T-helper 2 cell (primary cell): ENCODE measurements at regions not wholly inside any gene's neighbourhood (a gene's known extent, or its start where the extent isn't known, plus 50 kb on each side); places are given as distances from the start of the nearest gene placed in this dataset.

Experiments
- DNase-seq, 5 experiments: peaks; one replicate each; pipeline versions ENCODE4 v3.0.0 to v3.0.0-alpha.2; 2012 to 2022

DNA sequence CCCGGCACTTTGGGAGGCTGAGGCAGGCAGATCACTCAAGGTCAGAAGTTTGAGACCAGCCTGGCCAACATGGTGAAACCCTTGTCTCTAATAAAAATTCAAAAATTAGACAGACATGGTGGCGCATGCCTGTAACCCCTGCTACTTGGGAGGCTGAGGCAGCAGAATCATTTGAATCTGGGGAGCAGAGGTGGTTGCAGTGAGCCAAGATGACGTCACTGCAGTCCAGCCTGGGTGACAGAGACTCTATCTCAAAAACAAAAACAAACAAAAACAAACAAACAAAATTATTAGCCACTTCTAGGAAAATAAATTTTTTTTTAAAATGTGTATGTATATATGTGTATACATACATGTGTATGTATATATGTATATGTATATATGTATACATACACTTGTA is 320.3 kb upstream of the ADGRL4 start:
- no peak for DNase-seq

DNA sequence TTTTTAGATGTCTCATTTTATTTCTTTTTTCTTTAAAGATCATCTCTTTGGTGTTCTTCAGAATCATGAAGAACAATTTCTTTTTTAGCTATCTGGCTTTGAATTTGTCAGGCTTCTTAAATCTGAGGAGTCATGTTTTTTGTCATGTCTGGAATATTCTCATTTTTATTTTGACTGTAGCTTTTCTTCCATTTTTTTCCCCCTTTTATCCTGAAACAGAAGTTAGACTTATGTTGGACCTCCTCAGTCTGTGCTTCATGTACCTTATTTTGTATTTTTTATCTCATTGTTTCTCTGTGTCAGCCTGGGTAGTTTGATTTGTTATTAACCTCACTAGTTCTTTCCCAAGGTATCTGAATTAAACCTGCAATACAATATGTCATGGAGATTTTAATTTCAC is 319.2 kb upstream of the ADGRL4 start:
- DNase-seq = no peak

DNA sequence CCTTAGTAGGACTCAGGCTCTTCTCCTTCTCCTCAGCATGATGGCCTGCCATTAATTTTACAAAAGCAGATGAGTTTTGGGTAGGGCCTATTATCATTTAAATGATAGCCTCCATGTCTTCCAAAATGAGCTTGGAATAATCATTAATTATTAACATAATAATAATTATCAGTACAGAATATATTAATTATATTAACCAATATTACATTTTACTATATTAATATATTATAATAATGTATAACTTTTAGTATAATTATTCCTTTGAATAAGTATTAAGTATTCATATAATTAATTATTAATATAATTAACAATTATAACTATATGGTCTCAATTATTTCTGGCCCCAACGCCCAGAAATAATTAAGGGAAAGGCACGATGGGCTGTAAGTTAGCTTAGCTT is 318.6 kb upstream of the ADGRL4 start:
- DNase-seq = no peak

DNA sequence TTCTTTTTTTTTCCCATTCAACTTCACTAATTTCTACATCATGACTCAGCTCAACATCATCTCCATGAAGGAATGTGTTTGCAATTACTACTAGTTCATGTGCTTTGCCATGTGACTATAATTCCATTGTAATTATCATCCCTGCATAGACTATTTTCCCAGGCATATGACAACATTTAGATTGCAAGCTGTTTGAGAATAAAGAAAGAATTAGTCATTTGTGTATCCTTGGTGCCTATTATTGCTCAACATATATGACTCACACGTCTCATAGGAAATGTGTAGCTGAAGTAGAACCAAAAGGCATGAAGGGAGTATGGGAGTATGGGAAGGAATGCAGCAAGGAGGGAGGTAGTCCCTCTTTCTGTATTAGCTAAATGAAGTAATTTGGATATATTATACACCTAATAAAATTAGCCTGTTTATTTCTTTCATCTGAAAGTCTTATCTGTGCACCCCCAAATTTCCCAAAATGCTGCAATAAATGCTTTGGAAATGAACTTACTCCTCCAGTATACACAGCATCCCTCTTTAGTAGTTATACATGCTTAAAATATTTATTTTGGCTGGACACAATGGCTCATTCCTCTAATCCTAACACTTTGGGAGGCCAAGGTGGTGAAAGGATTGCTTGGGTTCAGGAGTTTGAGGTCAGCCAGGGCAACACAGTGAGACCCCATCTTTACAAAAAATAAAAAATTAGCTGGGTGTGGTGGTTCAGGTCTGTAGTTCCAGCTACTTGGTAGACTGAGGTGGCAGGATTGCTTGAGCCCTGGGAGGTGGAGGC is 316.9 kb upstream of the ADGRL4 start:
- DNase-seq = no peak

DNA sequence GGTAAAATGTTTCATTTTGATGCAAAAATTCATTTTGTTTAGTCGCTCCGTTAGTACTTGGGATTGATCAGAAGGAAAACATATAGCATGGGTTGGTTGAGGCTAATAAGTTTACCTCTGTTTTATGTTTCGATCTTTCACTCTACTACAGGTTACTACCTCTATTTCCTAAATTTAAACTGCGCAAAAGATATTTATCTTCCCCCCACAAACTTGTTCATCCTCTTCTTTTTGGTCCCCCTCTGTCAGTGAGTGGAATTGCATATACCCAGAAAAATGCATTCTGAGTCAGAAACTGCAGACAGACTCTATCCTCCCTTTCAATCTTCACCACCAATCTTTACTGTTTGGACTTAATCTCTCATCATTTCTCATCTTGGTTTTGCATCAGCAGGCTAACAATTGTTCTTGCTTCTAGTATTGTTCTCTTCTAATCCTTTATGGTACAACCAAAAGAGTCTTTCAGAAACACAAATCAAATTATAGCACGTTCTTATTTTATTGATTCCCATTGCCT is 316.0 kb upstream of the ADGRL4 start:
- no peak for DNase-seq

DNA sequence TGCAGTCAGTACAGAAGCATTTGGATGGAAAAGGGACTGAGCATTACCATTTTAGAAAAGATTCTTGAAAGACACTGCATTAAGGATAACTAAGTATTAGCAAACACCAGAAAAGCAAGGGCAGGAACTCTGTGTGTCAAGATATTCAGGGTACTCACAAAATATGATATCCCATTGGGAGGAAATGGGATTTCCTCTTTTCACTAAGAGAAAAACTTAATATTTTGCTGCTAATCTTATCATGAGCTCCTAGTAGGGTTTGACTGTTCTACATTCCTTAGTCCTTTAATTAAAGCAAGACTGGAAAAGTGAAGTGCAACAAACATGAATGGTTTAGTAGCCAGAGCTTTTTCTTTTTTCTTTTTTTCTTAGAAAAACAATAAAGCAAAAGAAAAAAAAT is 305.9 kb upstream of the ADGRL4 start:
- DNase-seq = no peak

DNA sequence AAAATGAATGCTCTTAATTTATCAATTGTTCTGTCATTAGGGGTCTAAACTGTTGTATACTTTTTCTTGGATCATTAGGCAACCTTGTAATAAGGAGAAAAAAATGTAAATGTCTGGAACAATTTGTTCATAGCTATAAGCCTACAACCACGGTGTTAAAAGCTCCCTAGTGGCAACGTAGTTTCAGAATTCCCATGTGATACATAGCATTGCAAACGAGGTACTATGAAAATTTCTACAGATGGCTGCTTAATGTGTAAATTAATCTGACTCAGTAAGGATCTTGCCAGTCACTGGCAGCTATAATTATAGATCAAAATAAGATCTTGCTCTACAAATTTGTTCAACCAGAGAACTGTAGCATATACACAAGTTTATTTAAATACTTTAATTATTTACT is 304.1 kb upstream of the ADGRL4 start:
- no peak for DNase-seq

DNA sequence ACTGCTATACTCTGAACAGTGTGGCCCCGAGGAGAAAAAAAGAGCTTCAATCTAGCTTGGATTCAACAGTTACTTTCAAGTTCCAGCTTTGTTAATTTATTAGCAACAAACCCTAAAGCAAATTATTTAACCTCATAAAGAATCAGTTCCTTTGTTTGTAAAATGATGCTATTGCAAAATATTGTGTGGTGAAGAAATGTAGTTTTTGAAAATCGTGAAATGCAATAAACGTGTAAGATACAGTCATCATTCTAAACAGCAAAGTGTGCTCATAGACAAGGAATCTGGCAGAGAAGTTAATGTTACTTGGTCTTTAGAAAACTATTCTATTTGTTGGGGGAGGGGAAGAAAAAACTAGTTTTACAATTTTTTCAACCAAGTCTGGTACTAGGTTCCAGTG is 297.6 kb upstream of the ADGRL4 start:
- DNase-seq = no peak

DNA sequence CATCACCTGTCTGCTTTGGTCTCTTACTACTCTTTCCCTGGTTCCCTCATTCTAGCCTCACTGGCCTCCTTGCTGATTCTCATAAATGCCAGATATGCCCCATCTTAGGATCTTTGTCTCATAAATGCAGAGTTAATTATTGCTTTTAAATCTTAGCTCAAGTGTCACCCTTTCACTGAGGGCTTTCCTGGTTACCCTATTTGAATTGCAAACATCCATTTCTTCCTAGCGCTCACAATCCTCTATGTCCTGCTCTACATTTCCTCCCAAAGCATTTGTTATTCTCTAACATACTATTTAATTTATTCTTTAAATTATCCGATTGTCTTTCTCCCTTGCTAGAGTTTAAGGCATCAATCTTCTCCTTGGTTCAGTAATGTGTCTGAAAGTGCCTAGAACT is 296.5 kb upstream of the ADGRL4 start:
- DNase-seq = no peak

DNA sequence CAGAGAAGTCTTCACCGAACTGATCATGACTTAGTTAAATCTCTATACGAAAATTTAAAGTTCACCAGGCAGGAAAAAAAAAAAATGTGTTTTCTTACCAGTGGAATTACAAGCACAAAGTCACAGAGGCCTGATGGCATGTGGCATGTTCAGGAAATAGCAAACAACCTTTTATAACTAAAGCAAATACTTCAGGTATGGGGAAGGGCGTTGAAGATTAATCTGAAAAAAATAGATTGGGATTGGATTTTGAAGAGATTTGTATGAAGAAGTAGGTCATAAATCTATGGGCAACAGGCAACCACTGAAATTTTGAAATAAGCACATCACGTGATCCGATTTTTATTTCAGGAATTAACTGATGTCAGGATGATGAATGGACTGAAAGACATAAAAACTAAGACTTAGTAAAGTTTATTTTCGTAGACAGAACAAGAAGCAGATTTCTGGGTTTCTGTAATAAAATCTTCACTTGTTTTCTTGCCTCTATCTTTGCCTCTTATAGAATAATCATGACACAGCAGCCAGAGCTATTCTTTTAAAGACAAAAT is 295.9 kb upstream of the ADGRL4 start:
- no peak for DNase-seq

DNA sequence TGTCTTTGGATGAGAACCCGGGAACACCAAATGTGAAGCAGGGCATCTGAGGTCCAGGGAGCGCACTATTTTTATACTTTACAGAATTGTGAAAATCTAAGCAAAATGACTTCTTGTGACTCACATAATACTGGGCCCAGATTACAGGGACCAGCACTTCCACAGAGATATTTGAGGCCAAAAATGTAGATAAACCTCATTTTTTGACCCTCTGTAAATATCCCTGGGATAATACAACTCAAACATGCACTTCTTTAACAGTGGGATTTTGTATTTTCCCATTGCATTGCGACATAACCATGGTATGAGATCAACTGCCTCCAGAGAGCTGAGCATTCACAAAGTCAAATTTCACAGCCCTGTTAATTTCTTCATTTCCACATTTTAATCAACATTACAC is 289.4 kb upstream of the ADGRL4 start:
- no peak for DNase-seq

DNA sequence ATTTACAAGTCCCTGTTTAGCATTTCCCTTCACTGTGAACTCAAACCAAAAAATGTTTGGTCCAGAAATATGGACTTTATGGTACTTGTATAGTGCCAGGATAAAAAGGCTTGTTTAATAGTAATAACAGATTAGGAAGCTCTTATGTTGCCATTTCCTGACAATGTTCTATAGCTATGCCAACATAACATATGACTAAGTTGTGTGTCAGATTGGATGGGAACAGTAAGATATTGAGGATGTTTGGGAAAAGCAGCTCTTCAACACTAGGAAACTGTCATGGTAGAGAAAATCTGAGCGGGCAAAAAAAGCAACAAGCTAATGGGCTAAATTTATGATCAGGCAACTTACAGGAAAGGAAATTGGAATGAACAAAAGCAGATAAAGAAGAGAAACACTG is 287.1 kb upstream of the ADGRL4 start:
- no peak for DNase-seq

DNA sequence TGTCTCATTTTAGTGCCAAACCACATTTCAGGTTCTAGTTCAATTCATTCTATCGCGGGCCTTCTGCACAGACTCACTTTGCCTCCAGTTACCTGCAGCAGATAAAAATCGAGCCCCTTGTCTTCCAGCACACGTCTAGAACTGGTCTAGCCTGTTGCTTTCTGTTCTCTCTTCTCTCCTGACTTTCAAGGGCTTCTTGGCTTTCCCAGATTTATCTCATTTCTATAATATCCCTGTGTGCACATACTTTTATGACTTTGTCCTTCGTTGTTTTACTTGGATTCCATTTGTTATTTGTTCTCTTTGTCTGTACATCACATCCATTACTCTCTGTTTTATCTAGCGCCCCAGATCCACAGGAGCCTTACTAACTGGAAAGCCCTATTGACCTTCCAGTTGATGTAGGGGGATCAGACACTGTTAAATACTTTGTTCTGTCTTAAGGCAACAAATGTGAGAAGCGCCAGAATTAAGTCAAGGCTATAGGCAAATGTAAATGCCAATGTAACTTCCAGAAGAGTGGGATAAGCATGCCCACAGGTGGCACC is 284.5 kb upstream of the ADGRL4 start:
- DNase-seq = no peak

DNA sequence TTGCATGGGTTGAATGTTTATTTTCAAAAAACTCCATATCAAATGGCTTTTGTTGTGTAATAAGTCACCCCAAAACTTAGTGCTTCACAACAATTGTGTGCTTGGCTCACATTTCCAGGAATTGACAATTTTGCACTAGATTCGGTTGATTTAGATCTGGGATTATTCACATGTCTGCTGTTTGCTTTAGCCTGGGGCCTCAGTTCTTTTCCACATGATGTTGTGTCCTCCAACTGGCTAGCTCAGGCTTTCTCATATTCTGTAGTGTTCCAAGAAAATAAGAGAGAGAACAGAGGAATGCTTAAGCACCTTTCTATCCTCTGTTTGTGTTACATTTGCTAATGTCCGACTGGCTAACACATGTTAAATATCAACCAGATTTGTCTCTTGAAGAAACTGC is 281.5 kb upstream of the ADGRL4 start:
- no peak for DNase-seq

DNA sequence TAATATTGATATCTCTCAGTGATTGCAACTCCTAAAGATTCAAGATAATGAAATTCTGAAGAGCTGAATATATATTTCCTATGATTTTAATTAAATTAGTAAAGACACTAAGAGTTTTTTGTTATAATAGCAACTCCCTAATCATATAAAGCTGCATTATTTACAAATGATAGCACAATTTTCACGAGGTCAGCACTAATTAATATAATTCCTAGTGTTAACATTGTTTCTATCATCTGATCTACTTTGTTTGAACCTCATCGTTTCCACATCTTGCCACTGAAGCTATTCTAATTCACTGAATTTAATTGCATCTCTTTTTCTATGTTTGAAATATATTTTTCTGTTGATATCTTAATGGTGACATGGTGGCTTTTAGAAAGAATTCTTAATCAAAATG is 279.1 kb upstream of the ADGRL4 start:
- no peak for DNase-seq

DNA sequence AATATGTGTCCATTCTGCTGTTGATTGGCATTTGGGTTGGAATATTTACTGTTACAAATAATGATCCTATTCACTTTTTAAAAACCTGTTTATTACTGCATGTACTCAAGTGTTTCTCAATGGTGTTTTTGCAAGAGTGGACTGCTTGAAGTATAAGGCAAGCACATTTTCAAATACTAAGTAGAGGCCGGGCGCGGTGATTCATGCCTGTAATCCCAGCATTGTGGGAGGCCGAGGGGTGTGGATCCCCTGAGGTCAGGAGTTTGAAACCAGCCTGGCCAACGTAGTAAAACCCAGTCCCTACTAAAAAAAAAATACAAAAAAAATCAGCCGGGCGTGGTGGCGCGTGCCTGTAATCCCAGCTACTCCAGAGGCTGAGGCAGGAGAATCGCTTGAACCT is 276.9 kb upstream of the ADGRL4 start:
- no peak for DNase-seq

DNA sequence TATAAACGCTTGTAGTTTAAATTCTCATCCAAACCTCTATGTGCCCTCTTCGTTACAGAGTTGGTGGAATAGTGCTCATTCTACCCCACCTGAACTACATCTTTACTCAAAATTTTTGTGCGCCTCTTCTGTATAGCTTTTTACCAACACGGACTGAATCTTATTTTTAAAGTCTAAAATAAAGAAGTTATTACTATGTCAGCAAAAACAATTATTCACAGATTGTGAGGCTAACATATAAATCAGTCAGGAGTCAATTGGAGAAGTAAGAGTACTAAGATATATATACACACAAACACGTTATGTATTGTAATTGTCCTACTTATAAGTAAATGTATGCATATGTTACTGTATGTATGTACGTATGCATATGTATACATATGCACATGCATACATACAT is 274.9 kb upstream of the ADGRL4 start:
- DNase-seq = no peak

DNA sequence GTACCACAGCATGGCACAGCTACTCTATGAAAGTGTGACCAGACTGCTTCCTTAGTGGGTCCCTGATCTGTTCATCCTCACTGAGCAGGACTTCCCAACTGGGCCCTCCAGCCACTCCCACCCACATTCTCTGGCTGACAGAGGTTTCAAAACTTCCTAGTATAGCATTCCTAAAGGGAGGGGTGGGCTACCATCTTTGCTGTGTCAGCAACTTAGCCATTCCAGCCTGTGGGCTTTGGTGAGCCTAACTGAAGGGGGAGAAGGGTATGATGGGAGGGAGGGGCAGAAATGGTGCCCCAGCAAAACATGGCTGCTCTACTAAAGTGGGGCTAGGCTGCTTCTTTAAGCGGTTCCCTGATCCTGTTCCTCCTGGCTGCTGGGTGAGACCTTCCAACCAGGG is 265.2 kb upstream of the ADGRL4 start:
- DNase-seq = no peak

DNA sequence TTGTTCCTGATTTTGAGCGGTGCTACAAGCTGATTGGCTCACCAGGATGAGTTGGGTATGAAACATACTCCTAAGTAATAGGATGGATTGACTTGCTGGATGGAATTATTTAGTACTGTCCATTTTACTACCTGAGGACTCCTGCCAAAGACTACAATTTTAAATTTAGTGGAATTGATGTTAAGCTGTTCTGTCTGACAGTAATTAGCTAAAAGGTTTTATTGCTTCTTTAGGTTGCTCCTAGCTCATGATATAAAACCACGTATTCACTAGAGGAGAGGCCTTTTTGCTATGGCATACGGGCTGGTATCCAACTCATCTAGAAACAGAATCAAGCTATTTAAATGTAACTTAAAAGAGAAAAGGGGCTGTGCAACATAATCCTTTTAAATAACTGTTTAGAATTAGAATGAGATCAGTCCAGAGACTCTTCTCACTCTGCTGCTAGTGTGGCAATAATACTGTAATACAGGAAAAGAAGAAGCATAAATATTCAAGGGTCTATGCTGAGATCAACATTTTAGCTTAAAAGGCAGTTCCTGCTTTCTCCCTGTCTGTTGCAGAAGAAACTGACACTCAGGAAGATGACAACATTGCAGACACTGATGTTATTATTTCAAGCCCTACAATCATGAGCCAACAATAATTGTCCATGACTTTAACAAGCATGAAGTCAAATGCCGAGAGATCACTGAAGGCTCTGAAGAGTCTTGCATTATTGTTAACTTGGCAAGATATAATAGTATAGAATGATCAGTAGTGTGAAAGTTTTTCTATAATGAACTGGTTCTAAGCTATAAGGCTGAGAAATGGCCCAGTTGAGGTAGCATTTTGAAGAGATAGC is 258.7 kb upstream of the ADGRL4 start:
- no peak for DNase-seq

DNA sequence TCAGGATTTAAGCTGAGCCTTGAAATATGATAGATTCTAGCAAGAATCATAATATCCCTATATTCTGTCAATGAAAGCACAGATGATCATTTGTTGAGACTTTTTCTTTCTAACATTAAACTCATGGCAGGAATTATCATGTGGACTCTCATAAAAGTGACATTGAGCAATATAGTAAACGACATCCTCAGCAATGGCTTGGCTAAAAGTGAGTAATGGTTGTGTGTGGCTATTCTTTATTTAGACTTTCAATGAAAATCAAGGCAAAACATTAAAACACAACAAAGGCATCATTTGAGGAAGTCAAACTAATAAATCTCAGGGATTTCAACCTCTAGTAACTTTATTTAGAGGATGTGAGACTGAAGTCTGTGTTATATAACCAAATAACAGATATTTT is 257.8 kb upstream of the ADGRL4 start:
- no peak for DNase-seq

DNA sequence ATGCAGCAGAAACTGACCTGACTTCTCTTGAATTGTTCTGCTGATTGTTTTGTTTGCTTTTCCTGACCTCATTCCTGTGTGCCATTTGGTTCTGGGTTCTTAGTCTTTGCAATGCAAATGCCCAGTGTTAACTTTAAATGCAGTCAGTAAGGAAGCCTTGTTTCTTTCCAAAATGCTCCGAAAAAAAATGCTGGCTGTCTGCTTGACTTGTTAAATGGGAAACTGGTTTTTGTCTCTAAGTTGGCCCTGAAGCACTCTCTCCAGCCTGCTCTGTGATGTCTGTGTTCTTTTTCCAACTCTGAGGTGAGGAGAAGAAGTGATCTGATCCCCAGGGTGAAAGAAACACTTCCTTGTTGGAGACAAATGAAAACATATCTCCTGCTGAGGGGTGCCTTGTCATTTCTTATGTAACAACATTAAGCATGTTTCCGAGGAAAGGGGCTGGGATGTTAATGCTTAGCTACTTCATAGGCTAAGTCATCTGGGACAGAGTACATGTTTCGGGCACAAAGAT is 256.3 kb upstream of the ADGRL4 start:
- no peak for DNase-seq

DNA sequence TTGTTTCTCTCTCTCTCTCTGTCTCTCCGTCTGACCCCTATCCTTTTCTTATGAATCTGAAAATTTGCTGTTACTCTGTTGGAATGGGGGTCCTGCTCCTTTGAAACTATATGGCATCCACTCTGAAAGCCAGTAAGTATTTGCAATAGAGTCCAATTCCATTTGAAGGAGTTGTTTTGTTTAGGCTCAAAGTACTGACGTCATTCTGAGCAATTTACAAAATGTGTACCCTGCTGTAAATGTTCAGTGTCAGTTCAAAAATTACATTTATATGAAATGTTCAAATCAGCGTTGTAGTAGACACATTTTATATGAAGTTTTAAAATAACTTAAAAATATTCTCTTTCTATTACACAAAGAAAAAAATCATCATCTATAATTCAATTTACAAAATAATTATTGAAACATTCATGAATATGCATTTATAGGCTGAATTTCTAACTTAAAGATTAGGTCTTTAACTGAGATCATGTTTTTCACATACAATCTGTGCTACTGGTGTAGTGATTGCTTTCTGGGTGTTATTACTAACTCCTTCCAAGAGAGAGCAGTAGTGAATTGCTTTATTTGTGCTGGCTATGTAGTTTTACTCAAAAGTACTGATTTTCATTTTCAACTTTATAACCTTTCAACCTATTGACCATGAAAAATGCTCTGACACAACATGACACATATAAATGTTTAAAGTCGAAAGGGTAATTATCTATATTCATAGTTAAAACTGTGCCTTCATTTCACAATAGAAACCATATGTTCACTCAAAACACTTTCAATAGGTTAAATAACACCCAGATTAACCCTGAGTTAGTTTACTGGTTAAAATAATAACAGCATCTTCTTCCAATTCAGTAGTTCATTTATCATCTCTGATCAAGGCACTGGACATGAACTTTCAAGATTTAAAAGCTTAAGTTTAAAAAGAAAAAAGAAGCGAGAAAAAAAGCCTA is 253.1 kb upstream of the ADGRL4 start:
- DNase-seq = no peak
